ENCODE measurements at regions not wholly inside any gene's neighbourhood (a gene's known extent, or its start where the extent isn't known, plus 50 kb on each side); places are given as distances from the start of the nearest gene placed in this dataset.

- Histone ChIP-seq H3K27me3 (ENCODE audit: control insufficient read depth, insufficient read depth, low read length) (no peaks in the 10 kb centered on the region), H3K36me3 (ENCODE audit: control insufficient read depth, insufficient read depth, low read length) (no peaks in the 10 kb centered on the region), H3K9me3 (ENCODE audit: control insufficient read depth, insufficient read depth, low read depth, low read length) (no peaks in the 10 kb centered on the region), H3K27ac (ENCODE audit: low read depth, low read length) (no peak overlapping the region), H3K4me1 (ENCODE audit: control insufficient read depth, insufficient read depth, low read length) (no peaks in the 10 kb centered on the region), H3K9ac (ENCODE audit: low read length) (no peak overlapping the region), H3K4me3 (ENCODE audit: low read depth, low read length) (no peak overlapping the region)
Observed at GRCh38 chr2:145980318-145980717, 1460.4 kb upstream of the ZEB2 start.

- Histone ChIP-seq H3K36me3 (ENCODE audit: control insufficient read depth, insufficient read depth, low read length) (no peaks in the 10 kb centered on the region), H3K27me3 (ENCODE audit: control insufficient read depth, insufficient read depth, low read length) (no peaks in the 10 kb centered on the region), H3K9ac (ENCODE audit: low read length) (no peak overlapping the region), H3K9me3 (ENCODE audit: control insufficient read depth, insufficient read depth, low read depth, low read length) (no peaks in the 10 kb centered on the region), H3K4me3 (ENCODE audit: low read depth, low read length) (no peak overlapping the region), H3K4me1 (ENCODE audit: control insufficient read depth, insufficient read depth, low read length) (no peaks in the 10 kb centered on the region), H3K27ac (ENCODE audit: low read depth, low read length) (no peak overlapping the region)
Observed at GRCh38 chr2:145975406-145975805, 1455.5 kb upstream of the ZEB2 start.

- Histone ChIP-seq H3K4me1 (ENCODE audit: control insufficient read depth, insufficient read depth, low read length) (no peaks in the 10 kb centered on the region), H3K36me3 (ENCODE audit: control insufficient read depth, insufficient read depth, low read length) (no peaks in the 10 kb centered on the region), H3K9me3 (ENCODE audit: control insufficient read depth, insufficient read depth, low read depth, low read length) (peaks cover 33% of the 10 kb centered on the region), H3K4me3 (ENCODE audit: low read depth, low read length) (no peak overlapping the region), H3K27ac (ENCODE audit: low read depth, low read length) (no peak overlapping the region), H3K9ac (ENCODE audit: low read length) (no peak overlapping the region), H3K27me3 (ENCODE audit: control insufficient read depth, insufficient read depth, low read length) (no peaks in the 10 kb centered on the region)
Observed at GRCh38 chr2:145961846-145962245, 1441.9 kb upstream of the ZEB2 start.

GRCh38 chr2:145960479-145961163 is 1440.7 kb upstream of the ZEB2 start:
- no peaks in the 10 kb centered on the region for H3K4me1 ChIP-seq (ENCODE audit: control insufficient read depth, insufficient read depth, low read length)
- no peaks in the 10 kb centered on the region for H3K27me3 ChIP-seq (ENCODE audit: control insufficient read depth, insufficient read depth, low read length)
- H3K4me3 ChIP-seq (ENCODE audit: low read depth, low read length) = no peak overlapping the region
- peaks cover 35% of the 10 kb centered on the region for H3K9me3 ChIP-seq (ENCODE audit: control insufficient read depth, insufficient read depth, low read depth, low read length)
- H3K27ac ChIP-seq (ENCODE audit: low read depth, low read length) = no peak overlapping the region
- H3K36me3 ChIP-seq (ENCODE audit: control insufficient read depth, insufficient read depth, low read length) = no peaks in the 10 kb centered on the region
- no peak overlapping the region for H3K9ac ChIP-seq (ENCODE audit: low read length)

- Histone ChIP-seq H3K27me3 (ENCODE audit: control insufficient read depth, insufficient read depth, low read length) (no peaks in the 10 kb centered on the region), H3K9ac (ENCODE audit: low read length) (no peak overlapping the region), H3K36me3 (ENCODE audit: control insufficient read depth, insufficient read depth, low read length) (no peaks in the 10 kb centered on the region), H3K4me3 (ENCODE audit: low read depth, low read length) (no peak overlapping the region), H3K9me3 (ENCODE audit: control insufficient read depth, insufficient read depth, low read depth, low read length) (peaks cover 38% of the 10 kb centered on the region), H3K27ac (ENCODE audit: low read depth, low read length) (no peak overlapping the region), H3K4me1 (ENCODE audit: control insufficient read depth, insufficient read depth, low read length) (no peaks in the 10 kb centered on the region)
Observed at GRCh38 chr2:145958611-145959010, 1438.7 kb upstream of the ZEB2 start.

GRCh38 chr2:145957929-145958328 is 1438.0 kb upstream of the ZEB2 start:
- no peaks in the 10 kb centered on the region for H3K36me3 ChIP-seq (ENCODE audit: control insufficient read depth, insufficient read depth, low read length)
- H3K4me1 ChIP-seq (ENCODE audit: control insufficient read depth, insufficient read depth, low read length) = no peaks in the 10 kb centered on the region
- no peak overlapping the region for H3K9ac ChIP-seq (ENCODE audit: low read length)
- no peak overlapping the region for H3K27ac ChIP-seq (ENCODE audit: low read depth, low read length)
- no peaks in the 10 kb centered on the region for H3K27me3 ChIP-seq (ENCODE audit: control insufficient read depth, insufficient read depth, low read length)
- no peak overlapping the region for H3K4me3 ChIP-seq (ENCODE audit: low read depth, low read length)
- H3K9me3 ChIP-seq (ENCODE audit: control insufficient read depth, insufficient read depth, low read depth, low read length) = peaks cover 42% of the 10 kb centered on the region

GRCh38 chr2:145939949-145940348 is 1420.0 kb upstream of the ZEB2 start:
- H3K36me3 ChIP-seq (ENCODE audit: control insufficient read depth, insufficient read depth, low read length) = no peaks in the 10 kb centered on the region
- no peaks in the 10 kb centered on the region for H3K4me1 ChIP-seq (ENCODE audit: control insufficient read depth, insufficient read depth, low read length)
- no peak overlapping the region for H3K4me3 ChIP-seq (ENCODE audit: low read depth, low read length)
- H3K27me3 ChIP-seq (ENCODE audit: control insufficient read depth, insufficient read depth, low read length) = no peaks in the 10 kb centered on the region
- H3K27ac ChIP-seq (ENCODE audit: low read depth, low read length) = no peak overlapping the region
- H3K9me3 ChIP-seq (ENCODE audit: control insufficient read depth, insufficient read depth, low read depth, low read length) = peaks cover 9% of the 10 kb centered on the region; the same call in 1 of the 2 replicates
- H3K9ac ChIP-seq (ENCODE audit: low read length) = no peak overlapping the region

GRCh38 chr2:145935016-145935415 is 1415.1 kb upstream of the ZEB2 start:
- H3K27ac ChIP-seq (ENCODE audit: low read depth, low read length) = no peak overlapping the region

GRCh38 chr2:145931781-145932395 is 1412.0 kb upstream of the ZEB2 start:
- Histone ChIP-seq H3K9ac (ENCODE audit: low read length) (no peak overlapping the region), H3K27me3 (ENCODE audit: control insufficient read depth, insufficient read depth, low read length) (no peaks in the 10 kb centered on the region), H3K36me3 (ENCODE audit: control insufficient read depth, insufficient read depth, low read length) (no peaks in the 10 kb centered on the region), H3K27ac (ENCODE audit: low read depth, low read length) (peak overlapping the region; percentile 78), H3K4me1 (ENCODE audit: control insufficient read depth, insufficient read depth, low read length) (peaks cover 23% of the 10 kb centered on the region), H3K9me3 (ENCODE audit: control insufficient read depth, insufficient read depth, low read depth, low read length) (no peaks in the 10 kb centered on the region), H3K4me3 (ENCODE audit: low read depth, low read length) (no peak overlapping the region)

More at GRCh38 chr2:145935016-145935415, 1415.1 kb upstream of the ZEB2 start:
- Histone ChIP-seq H3K4me3 (ENCODE audit: low read depth, low read length) (no peak overlapping the region), H3K4me1 (ENCODE audit: control insufficient read depth, insufficient read depth, low read length) (peaks cover 16% of the 10 kb centered on the region), H3K36me3 (ENCODE audit: control insufficient read depth, insufficient read depth, low read length) (no peaks in the 10 kb centered on the region), H3K27me3 (ENCODE audit: control insufficient read depth, insufficient read depth, low read length) (no peaks in the 10 kb centered on the region), H3K9ac (ENCODE audit: low read length) (no peak overlapping the region), H3K9me3 (ENCODE audit: control insufficient read depth, insufficient read depth, low read depth, low read length) (no peaks in the 10 kb centered on the region)

- H3K9me3 ChIP-seq (ENCODE audit: control insufficient read depth, insufficient read depth, low read depth, low read length) = no peaks in the 10 kb centered on the region
- H3K4me3 ChIP-seq (ENCODE audit: low read depth, low read length) = no peak overlapping the region
- H3K27me3 ChIP-seq (ENCODE audit: control insufficient read depth, insufficient read depth, low read length) = no peaks in the 10 kb centered on the region
- no peaks in the 10 kb centered on the region for H3K36me3 ChIP-seq (ENCODE audit: control insufficient read depth, insufficient read depth, low read length)
- H3K9ac ChIP-seq (ENCODE audit: low read length) = no peak overlapping the region
- no peak overlapping the region for H3K27ac ChIP-seq (ENCODE audit: low read depth, low read length)
- H3K4me1 ChIP-seq (ENCODE audit: control insufficient read depth, insufficient read depth, low read length) = peaks cover 23% of the 10 kb centered on the region
Observed at GRCh38 chr2:145930318-145930717, 1410.4 kb upstream of the ZEB2 start.

- no peak overlapping the region for H3K9ac ChIP-seq (ENCODE audit: low read length)
- no peaks in the 10 kb centered on the region for H3K36me3 ChIP-seq (ENCODE audit: control insufficient read depth, insufficient read depth, low read length)
- no peak overlapping the region for H3K27ac ChIP-seq (ENCODE audit: low read depth, low read length)
- no peak overlapping the region for H3K4me3 ChIP-seq (ENCODE audit: low read depth, low read length)
- no peaks in the 10 kb centered on the region for H3K9me3 ChIP-seq (ENCODE audit: control insufficient read depth, insufficient read depth, low read depth, low read length)
- peaks cover 23% of the 10 kb centered on the region for H3K4me1 ChIP-seq (ENCODE audit: control insufficient read depth, insufficient read depth, low read length)
- H3K27me3 ChIP-seq (ENCODE audit: control insufficient read depth, insufficient read depth, low read length) = no peaks in the 10 kb centered on the region
Observed at GRCh38 chr2:145927131-145927950, 1407.4 kb upstream of the ZEB2 start.

Data from HUES6 (cell line).